ENCODE measurements at regions not wholly inside any gene's neighbourhood (a gene's known extent, or its start where the extent isn't known, plus 50 kb on each side); places are given as distances from the start of the nearest gene placed in this dataset.

DNA sequence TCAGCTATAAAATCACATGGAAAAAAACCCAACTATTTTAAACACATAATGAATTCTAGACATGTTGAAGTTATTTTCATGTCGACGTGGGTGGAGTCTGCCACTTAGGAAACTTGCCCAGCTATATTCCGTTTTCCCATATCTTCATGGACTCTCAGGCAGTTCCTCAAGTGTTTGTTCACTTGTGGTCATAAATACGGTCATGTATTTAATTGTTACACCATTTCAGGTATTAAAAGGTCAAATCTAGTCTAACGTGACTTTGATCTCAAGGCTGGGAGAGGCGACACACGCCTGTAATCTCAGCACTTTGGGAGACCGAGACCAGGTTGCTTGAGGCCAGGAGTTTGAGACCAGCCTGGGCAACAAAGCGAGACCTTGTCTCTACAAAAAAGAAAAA, 346.9 kb downstream of the PBX1 start:
- TF ChIP-seq, protein P1, sequence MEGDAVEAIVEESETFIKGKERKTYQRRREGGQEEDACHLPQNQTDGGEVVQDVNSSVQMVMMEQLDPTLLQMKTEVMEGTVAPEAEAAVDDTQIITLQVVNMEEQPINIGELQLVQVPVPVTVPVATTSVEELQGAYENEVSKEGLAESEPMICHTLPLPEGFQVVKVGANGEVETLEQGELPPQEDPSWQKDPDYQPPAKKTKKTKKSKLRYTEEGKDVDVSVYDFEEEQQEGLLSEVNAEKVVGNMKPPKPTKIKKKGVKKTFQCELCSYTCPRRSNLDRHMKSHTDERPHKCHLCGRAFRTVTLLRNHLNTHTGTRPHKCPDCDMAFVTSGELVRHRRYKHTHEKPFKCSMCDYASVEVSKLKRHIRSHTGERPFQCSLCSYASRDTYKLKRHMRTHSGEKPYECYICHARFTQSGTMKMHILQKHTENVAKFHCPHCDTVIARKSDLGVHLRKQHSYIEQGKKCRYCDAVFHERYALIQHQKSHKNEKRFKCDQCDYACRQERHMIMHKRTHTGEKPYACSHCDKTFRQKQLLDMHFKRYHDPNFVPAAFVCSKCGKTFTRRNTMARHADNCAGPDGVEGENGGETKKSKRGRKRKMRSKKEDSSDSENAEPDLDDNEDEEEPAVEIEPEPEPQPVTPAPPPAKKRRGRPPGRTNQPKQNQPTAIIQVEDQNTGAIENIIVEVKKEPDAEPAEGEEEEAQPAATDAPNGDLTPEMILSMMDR (conservative IDR thresholded peaks at IDR 0.05), result no peak
- no peak overlapping the region for H3K27ac ChIP-seq

DNA sequence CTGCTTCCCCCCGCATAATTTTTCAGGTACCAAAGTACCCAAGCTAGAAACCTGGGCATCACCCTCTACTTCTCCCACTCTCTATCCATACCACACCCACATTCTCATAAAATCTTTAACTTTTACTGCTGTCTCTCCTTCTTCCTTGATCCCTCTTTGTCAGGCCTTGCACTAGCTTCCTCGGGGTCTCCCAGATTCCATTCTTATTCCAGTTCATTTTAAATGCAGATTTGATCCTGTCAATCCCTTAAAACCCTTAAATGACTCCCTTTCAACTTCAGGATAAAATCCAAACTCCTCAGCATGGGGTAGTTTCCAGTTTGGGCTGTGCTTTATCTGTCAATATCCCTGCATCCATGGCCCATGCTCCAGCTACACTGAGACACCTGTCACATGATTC, 343.5 kb downstream of the PBX1 start:
- TF ChIP-seq, protein P1 (conservative IDR thresholded peaks at IDR 0.05), result no peak
- no peak overlapping the region for H3K27ac ChIP-seq

Measured in VCaP (cell line).